ENCODE measurements at regions not wholly inside any gene's neighbourhood (a gene's known extent, or its start where the extent isn't known, plus 50 kb on each side); places are given as distances from the start of the nearest gene placed in this dataset.

GRCh38 chr15:93748710-93749109, 482.7 kb upstream of the MCTP2 start:
- Mint-ChIP-seq H3K4me1 (no peaks in the 10 kb centered on the region), H3K4me3 (no peak overlapping the region), H3K27ac (no peak overlapping the region), H3K27me3 (ENCODE audit: low read depth) (peaks cover 4% of the 10 kb centered on the region; the same call in 1 of the 2 replicates), H3K36me3 (peaks cover 19% of the 10 kb centered on the region), H3K9me3 (peaks cover 49% of the 10 kb centered on the region)
- ChIA-PET CTCF (no interaction called here), POLR2A (no interaction called here)
- DNase-seq (ENCODE audit: low spot score) (no peak), ATAC-seq (no peak)
- TF ChIP-seq ZNF138 (CRISPR knock-in tag; conservative IDR thresholded peaks at IDR 0.05) (no peak), MLX (CRISPR knock-in tag; IDR thresholded peaks at IDR 0.05) (no peak), ZNF232 (CRISPR knock-in tag; IDR thresholded peaks at IDR 0.05) (no peak), ZNF425 (CRISPR knock-in tag; conservative IDR thresholded peaks at IDR 0.05) (no peak), PRDM15 (CRISPR knock-in tag; IDR thresholded peaks at IDR 0.05) (no peak), ZNF281 (CRISPR knock-in tag; IDR thresholded peaks at IDR 0.05) (no peak), FOXK1 (CRISPR knock-in tag; IDR thresholded peaks at IDR 0.05) (no peak), TEAD4 (CRISPR knock-in tag; IDR thresholded peaks at IDR 0.05) (no peak), CBFB (CRISPR knock-in tag; IDR thresholded peaks at IDR 0.05; ENCODE audit: low read depth) (no peak), ZNF263 (CRISPR knock-in tag; IDR thresholded peaks at IDR 0.05; ENCODE audit: low read depth) (no peak), GABPB1 (CRISPR knock-in tag; IDR thresholded peaks at IDR 0.05) (no peak), RORB (CRISPR knock-in tag; IDR thresholded peaks at IDR 0.05) (no peak), MXD4 (CRISPR knock-in tag; IDR thresholded peaks at IDR 0.05; ENCODE audit: borderline replicate concordance) (no peak), STAT6 (CRISPR knock-in tag; conservative IDR thresholded peaks at IDR 0.05; ENCODE audit: low read depth) (no peak), ZNF671 (CRISPR knock-in tag; IDR thresholded peaks at IDR 0.05) (no peak), ZBTB21 (CRISPR knock-in tag; IDR thresholded peaks at IDR 0.05; ENCODE audit: borderline replicate concordance) (no peak), ZSCAN18 (CRISPR knock-in tag; IDR thresholded peaks at IDR 0.05) (no peak)
- TF ChIP-seq, protein P1, sequence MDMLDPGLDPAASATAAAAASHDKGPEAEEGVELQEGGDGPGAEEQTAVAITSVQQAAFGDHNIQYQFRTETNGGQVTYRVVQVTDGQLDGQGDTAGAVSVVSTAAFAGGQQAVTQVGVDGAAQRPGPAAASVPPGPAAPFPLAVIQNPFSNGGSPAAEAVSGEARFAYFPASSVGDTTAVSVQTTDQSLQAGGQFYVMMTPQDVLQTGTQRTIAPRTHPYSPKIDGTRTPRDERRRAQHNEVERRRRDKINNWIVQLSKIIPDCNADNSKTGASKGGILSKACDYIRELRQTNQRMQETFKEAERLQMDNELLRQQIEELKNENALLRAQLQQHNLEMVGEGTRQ (CRISPR knock-in tag; IDR thresholded peaks at IDR 0.05) = no peak
- TF ChIP-seq, protein P2, sequence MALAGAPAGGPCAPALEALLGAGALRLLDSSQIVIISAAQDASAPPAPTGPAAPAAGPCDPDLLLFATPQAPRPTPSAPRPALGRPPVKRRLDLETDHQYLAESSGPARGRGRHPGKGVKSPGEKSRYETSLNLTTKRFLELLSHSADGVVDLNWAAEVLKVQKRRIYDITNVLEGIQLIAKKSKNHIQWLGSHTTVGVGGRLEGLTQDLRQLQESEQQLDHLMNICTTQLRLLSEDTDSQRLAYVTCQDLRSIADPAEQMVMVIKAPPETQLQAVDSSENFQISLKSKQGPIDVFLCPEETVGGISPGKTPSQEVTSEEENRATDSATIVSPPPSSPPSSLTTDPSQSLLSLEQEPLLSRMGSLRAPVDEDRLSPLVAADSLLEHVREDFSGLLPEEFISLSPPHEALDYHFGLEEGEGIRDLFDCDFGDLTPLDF (CRISPR knock-in tag; IDR thresholded peaks at IDR 0.05) = no peak
- TF ChIP-seq, protein P3, sequence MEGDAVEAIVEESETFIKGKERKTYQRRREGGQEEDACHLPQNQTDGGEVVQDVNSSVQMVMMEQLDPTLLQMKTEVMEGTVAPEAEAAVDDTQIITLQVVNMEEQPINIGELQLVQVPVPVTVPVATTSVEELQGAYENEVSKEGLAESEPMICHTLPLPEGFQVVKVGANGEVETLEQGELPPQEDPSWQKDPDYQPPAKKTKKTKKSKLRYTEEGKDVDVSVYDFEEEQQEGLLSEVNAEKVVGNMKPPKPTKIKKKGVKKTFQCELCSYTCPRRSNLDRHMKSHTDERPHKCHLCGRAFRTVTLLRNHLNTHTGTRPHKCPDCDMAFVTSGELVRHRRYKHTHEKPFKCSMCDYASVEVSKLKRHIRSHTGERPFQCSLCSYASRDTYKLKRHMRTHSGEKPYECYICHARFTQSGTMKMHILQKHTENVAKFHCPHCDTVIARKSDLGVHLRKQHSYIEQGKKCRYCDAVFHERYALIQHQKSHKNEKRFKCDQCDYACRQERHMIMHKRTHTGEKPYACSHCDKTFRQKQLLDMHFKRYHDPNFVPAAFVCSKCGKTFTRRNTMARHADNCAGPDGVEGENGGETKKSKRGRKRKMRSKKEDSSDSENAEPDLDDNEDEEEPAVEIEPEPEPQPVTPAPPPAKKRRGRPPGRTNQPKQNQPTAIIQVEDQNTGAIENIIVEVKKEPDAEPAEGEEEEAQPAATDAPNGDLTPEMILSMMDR (IDR thresholded peaks at IDR 0.05) = no peak
